HG03442 (cell line): ENCODE measurements at regions not wholly inside any gene's neighbourhood (a gene's known extent, or its start where the extent isn't known, plus 50 kb on each side); places are given as distances from the start of the nearest gene placed in this dataset.

Source experiments
- ATAC-seq: cut with Tn5 transposase; IDR thresholded peaks from one replicate; pipeline ENCODE4 v1.9.1; 2021; ENCODE audit warnings: mild to moderate bottlenecking, moderate library complexity; ENCODE audit not compliant: unreplicated experiment

DNA sequence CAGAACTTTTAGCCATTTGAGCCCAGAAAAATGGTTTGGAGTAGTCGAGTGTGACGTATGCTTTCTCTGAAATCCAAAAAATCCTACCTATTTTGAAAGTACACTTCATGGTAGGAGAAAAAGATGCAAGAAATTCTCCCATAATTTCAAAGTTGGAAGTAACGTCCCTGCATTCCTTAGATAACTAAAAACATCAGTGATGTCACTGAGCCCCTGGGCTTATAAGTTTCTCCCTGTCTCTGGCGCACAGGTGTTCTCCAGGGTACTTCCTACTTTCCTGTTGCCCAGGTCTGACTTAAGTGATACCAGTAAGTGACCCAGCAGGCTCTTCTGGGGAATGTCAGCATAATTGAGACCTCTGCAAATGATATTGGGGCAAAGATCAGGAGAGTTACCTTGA, 90.5 kb upstream of the WDR1 start:
- ATAC-seq, result no peak

DNA sequence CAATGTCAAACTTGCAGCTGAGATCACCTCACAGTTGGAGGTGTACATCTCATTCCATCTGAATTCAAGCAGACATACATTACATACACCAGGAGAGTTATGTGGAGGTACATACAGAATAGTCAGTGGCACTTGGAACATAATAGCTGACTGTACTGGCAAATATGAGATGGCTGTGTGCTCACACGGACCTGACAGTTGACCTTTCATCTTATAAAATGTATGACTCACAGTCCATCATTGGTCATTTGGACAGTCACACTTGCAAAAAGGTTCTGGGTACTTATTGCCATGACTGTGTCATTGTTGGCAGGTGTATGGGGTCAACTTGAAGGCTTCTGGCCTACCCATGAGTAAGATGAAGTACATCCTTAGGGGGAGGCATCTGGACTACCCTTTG, 88.6 kb upstream of the WDR1 start:
- no peak for ATAC-seq

DNA sequence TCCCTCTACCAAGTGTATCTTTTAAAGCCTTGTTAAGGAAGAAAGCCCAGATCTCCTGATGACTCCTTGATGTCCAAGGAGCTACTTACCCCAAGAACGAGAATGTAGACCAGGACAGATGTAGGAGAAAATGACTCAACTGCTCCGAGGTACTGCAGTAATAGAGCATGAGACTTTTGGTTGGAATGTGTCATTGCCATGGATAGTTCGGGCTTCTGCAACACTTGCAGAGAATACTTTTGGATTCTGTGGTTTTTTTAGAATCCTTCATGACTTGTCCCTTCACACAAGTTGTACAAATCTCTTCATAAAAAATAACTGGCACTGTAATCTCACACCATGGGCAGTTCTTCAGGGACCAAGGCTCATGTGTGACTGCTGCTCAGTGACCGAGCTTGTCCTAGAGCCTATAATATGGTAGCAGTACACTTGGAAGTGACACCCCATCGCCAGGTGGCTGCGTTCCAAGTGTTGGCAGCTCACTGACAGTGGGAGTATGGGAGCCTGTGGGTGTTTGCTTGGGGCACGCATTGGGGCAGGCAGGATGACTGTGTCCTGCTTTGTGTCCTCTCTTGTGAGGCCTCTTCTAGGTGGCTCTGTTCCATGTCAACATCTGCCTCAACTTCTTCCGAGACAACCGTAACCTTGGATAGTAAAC, 87.9 kb upstream of the WDR1 start:
- no peak for ATAC-seq

DNA sequence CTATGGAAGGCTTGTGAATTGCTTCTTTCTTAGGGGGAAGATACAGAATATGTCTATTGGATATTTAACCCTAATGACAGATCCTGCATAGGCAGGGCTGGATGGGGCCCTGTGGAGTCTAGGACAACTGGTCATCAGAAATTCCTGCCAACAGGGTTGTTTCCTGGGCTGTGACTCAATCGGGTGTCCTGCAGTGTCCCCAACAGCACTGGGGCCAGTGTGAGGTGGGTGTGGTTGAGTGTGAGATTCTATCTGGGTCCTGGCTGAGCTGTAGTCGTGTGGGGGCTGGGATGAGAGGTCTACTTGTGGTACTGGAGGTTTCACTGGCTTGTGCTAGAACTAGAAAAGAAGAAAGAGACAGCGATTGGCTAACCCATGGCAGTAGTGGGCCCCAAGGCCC, 87.3 kb upstream of the WDR1 start:
- ATAC-seq, result no peak

DNA sequence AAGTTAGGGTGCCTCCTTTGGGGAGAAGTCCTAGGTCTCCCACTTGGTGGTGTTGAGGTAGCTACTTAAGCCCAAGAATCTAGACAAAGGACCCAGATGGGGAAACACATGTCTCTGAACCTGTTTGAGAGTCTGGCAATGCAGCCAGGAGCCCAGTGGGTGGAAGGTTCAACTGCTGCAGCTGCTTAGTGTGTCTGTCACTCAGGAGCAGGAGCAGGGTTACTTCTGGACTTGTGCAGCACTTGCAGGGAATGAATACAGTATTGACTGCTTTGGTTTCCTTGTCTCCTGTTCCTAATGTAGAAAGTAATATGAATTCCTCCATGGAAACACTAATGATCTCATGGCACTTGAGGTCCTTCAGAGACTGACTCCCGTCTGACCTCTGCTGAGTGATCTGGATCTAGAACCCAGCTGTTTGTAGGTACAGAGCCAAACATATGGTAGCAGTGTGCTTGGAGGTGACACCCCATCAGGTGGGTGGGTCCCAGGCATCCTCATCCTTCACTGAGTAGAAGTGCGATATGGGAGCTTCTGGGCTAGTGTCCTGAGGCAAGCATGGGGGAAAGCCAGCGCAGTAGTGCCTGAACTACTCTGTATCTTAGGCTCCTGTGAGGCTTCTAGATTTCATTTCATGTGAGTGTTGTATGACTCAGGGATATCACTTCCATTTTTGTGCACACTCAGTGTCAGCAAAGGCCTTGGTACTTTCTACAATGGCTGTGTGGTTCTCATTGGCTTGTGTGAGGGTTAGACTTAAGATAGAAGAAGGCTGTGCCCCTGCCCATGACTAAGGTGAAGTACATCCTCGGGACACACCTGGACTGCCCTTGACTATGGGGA, 85.0 kb upstream of the WDR1 start:
- ATAC-seq, result no peak

DNA sequence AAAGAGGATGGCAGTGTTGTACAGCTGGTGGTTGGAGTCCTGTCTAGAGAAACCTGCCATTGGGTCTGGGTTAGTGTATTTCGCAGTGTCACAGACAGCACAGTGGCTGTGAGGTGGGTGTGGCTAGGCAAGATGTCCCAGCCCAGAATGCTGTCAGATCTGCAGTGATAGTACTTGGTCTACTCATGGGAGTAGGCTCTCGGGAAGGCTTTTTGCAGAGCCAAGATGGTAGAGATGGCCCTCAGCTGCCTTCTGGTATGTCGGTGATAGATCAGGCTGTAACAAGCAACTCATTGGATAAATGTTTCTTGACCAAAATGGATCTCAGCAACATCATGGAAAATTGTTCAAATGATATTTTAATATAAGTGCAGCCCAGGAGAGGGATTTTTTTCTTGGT, 84.3 kb upstream of the WDR1 start:
- no peak for ATAC-seq

DNA sequence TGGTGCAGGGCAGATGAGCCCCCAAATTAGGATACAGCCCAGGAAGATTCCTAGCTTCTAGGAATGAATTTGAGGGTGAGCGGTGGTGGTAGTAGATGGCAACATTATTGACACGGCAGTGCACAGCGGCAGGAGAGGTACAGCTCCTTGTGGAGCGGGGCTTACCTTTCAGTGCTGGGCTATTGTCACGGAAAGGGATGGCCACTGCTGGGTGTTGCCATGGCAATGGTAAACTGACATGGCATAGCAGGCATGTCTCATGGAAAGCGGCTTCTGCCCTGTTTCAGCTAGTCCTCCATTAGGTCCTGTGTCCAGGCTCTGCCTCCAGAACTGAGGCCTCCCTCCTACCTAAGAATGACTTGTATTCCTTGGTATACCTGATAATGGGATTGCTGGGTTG, 81.8 kb upstream of the WDR1 start:
- no peak for ATAC-seq

DNA sequence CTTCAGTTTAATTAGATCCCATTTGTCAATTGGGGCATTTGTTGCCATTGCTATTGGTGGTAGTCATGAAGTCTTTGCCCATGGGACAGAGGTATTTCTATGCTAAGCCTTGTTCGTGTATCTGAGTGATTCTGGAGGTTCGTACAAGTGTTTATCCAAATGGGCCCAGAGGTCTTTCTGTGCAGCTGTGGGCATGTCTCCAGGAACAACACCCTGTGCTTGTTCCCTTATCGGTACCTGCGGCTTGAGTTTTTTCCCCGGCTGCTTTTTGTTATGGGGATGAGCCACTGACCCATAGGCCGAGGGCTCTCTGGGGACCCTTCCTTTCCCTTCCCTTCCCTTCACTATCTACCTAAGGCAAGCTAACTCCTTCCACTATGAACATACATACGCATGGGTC, 81.4 kb upstream of the WDR1 start:
- no peak for ATAC-seq

DNA sequence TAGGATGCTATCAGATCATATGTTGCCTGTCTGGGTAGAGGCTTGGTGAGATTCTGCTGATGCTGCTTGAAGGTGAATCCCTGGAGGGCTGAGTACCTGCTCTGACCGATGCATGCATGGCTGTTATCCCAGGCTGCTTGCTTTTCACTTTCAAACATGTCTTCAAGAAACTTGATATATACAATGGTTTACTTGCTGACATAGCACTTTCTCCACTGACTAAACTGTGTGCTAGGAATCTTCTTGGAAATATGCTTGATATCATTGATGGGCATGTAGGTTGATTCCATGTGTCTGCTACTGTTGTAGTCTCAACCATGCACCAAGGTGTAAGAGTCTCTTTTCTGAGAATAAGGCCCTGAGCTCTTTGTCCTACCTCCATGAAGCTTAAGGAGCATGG, 79.6 kb upstream of the WDR1 start:
- ATAC-seq, result no peak

DNA sequence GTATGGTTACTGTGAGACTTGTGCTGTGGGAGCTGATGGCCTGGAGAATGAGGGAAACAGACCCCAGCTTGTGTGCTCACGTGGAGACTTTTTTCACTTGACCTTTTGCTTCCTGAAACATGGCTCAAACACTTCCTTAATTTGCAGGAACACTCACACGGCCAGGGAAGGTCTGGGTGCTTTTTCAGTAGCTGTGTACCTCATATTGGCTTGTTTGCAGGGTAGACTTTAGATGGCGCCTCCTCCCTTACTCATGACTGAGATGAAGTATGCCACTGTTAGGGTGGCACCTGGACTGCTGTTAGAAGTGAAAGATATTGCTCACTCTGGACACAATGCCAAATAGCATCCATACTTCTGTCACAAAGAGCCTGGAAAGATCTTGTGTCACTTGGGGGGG, 75.7 kb upstream of the WDR1 start:
- ATAC-seq, result no peak

DNA sequence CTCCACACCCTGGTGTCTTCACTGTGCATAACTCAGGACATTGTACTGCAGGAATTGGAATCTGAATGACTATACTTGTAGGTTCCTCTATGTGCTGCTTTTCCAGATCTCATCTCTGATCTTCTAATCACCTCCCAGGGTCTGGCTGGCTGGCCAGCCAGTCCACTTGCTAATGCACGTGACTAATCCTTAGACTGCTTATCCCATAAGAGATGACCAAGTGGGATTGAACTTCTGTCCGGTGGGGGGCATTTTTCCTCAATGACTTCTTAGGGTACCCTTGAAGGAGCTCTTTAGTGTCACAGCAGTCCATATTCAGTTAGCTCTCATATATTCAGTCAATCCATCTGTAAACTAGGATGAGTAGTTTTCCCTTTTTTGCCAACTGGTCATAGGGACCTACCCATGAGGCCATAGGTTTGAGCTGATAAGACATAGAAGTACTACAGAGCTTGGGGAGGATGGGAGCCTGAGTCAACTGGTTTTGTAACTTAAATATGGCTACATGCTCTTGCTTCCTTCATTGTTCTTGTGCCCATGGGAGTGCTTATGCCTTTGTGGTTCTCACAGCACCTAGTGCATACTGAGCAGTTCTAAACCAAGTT, 71.9 kb upstream of the WDR1 start:
- no peak for ATAC-seq

DNA sequence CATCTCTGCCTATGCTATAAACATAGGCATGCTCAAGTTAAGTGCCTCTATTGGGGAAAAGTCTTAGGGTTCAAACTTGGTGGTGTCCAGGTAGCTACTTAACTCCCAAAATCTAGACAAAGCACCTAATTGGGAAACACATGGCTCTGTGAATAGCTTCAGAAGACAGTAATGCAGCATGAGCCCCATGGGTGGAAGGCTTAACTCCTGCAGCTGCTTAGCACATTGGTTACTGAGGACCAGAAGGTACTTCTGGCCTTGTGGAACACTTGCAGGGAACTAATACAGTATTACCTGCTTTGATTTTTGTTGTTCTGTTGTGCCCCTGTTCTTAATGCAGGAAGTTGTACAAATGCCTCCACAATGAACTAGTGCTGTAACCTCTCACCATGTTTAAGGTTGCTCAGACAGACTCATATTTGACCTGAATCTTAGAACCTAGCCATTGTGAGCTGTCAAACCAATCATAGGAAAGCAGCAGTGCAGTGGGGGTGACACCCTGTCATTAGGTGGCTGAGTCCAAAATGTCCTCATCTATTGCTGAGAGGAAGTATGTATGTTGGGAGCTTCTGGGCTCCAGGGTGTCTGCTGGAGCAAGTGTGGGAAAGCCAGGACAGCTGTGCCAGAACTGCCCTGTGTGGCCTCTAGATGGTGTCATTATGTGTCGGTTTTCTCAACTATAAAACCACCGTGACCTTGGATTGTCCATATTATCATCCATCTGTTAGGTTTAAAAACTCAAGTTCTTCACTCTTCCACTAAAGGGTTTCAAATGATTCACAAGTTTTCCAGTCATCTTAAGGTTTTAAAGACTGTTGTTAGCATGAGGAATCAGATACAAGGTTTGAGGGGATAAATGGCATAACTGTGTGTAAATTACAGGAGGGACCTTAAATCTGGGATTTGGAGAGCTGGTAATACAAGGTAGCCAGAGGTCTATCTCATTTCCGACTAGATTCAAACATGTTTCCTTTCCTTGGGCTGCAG, 69.9 kb upstream of the WDR1 start:
- ATAC-seq, result no peak

DNA sequence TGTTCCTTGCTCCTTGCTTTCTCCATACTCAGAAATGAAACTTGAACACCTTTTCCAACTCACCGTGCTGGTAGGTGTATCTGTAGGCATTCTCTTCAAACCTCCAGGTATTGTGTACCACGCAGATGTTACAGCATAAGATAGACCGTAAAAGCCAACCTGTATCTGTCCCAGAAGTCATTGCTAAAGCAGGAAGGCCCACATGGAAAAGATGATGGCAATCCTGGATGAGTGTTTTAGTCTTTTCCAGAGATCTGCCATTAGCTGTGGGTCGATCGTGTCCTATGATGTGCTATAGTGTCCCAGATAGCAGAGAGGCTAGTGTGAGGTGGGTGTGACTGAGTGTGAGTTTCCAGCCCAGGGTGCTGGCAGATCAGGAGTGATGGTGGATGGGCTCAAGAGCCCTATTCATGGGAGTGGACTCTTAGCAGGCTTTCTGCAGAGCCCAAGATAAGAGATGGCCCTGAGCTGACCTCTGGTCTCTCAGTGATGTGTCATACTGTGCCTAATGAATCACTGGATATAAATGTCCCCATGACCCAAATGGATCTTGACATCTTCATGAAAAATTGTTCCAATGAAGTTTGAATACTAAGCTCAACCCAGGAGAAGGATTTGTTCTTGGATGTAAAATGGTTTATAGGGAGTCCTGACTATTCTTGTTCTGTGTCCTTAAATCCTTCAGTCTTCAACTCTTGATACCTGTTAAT, 69.1 kb upstream of the WDR1 start:
- ATAC-seq, result no peak

DNA sequence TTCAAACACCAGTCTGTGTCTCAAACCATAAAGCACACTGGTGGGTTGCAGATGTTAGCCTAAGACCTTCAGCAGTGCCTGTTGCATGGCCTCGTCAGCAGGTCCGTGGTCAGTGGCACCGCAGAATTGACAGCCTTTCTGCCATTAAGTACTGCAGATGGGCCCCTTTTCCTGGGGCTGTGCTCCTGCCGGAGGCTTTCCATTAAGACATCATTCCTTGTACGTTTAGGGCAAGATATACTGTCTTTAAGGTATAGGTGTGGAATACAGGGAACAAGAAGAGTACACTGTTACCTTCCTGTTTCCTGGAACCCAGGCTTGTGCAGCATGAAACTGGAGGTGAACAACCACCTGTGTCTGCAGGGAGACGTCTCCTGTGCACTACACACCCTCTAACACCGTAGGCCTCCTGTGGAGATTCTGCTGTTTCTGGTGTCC, 67.9 kb upstream of the WDR1 start:
- ATAC-seq, result no peak

DNA sequence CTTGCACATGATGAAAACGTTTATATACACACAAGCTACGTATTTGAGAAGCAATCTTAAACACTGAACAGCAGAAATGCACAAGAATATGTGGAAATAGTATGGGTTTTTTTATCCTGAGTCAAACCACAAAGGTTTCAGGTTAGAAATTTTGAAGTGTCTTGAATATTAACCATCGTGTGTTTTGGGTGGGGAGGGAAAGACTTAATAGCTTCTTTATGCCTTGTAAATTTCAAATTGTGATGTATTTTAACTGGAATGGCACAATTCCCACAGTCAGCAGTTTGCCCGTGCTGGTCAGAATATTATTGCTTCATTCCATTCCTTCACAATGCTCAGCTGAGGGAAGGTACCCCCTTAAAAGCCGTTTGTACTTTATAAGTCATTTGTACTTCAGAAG, 67.4 kb upstream of the WDR1 start:
- ATAC-seq, result no peak

DNA sequence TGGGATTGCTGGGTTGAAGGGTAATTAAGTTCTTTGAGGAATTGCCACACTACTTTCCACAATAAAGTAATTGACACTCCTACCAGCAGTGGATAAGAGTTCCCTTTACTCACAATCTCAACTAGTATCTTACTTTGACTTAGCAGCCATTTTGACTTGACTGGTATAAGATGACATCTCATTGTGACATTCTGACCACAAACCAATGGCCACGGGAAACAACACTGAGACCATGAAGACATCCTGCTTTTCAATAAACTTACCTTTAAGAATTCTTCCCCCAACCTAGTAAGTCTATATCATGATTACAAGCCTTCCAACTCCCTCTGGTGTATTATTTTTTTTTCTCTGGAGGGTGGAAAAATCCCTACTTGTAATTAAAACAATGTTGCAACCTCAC, 66.9 kb upstream of the WDR1 start:
- no peak for ATAC-seq

DNA sequence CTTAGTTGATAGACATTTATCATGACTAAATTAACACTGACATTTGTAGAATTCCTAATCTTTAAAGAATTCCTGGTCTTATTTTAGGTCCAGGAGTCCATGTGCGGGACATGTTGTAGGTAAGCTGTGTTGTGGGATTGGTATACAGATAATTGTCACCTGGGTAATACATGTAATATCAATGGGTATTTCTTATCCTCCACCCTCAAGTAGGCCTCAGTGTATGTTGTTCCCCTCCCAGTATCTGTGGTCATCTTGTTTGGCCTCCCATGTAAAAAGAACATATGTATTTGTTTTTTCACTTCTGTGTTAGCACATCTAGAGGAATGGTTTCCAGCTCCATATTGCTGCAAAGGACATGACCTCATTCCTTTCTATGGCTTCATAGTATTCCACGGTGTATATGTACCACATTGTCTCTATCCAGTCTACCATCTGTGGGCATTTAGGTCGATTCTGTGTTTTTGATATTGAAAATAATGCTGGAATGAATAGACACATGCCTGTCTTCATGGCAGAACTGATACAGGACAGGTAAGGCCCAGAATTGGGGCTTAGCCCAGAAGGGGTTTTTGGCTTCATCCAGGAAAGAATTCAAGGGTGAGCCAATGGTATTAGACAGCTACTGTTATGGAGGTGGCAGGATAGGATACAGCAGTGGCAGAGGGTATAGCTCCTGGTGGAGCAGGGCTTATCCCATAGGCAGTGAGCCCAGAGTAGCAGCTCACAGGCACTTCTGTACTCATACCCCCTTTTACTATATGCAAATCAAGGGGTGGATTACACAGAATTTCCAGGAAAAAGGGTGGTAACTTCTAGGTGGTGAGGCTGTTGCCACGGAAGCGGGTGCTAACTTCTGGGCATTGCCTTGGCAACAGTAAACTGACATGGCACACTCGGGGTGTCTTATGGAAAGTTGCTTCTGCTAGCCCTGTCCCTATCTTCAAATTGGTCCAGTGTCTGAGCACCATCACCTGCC, 66.1 kb upstream of the WDR1 start:
- ATAC-seq, result no peak

DNA sequence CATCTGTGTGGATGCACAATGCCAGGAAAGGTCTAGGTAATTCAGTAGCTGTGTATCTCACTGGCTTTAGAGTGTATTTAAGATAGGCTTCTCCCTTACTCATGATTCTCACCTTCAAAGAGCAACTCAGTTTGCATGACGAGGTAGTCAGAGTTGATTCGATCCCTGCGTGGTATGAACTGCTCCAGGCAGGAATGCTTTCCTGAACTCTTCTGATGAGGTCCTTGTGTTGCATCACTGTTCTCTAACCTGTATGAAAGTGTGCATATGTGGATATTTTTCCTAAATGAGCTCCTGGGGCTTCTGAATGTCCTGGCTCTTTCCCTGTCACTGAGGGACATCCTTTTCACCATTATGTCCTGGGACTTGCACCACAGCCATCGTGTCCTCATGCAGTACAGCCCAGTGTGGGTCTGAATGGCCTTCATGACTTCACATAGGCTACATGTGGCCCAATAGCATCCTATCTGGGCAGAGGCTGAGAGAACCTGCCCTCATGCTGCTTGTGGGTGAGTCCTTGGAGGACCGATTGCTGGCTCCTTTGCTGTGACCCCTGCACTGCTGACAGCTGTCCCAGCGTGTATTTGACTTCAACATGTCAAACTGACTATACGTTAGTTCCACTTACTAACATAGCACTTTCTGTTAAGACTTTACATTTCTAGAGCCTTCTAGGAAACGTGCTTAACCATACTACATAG, 65.3 kb upstream of the WDR1 start:
- no peak for ATAC-seq
